ENCODE measurements at regions not wholly inside any gene's neighbourhood (a gene's known extent, or its start where the extent isn't known, plus 50 kb on each side); places are given as distances from the start of the nearest gene placed in this dataset.

GRCh38 chr4:20019310-20020015, 232.2 kb upstream of the SLIT2 start:
- no peaks in the 10 kb centered on the region for H3K27me3 ChIP-seq (replicated peaks; ENCODE audit: control insufficient read depth, insufficient read depth, low read length)
- POLR2A ChIA-PET, result no interaction called here
- intact Hi-C loops (cut with micrococcal nuclease; ENCODE audit: unreplicated experiment), result no loop called here
- no peaks in the 10 kb centered on the region for H3K4me1 Mint-ChIP-seq (ENCODE audit: low read depth, unreplicated experiment)
- no peak overlapping the region for H3K27ac Mint-ChIP-seq (ENCODE audit: unreplicated experiment)
- H3K9me3 ChIP-seq, result no peaks in the 10 kb centered on the region
- H3K9me3 Mint-ChIP-seq (ENCODE audit: unreplicated experiment), result no peaks in the 10 kb centered on the region
- CTCF ChIA-PET, result no interaction called here
- no peaks in the 10 kb centered on the region for H3K4me1 ChIP-seq
- no peak overlapping the region for H3K4me3 ChIP-seq (ENCODE audit: low read depth, low read length)
- no peak for DNase-seq
- H3K4me3 Mint-ChIP-seq (ENCODE audit: unreplicated experiment), result no peak overlapping the region
- no peaks in the 10 kb centered on the region for H3K36me3 ChIP-seq (ENCODE audit: control insufficient read depth, insufficient read depth, low read length)
- no peaks in the 10 kb centered on the region for H3K27me3 Mint-ChIP-seq (ENCODE audit: insufficient read depth, unreplicated experiment)
- BruUV-seq (replicated peaks), result no TSS peak
- no peaks in the 10 kb centered on the region for H3K36me3 Mint-ChIP-seq (ENCODE audit: insufficient read depth, unreplicated experiment)
- no peak for TF ChIP-seq CTCF (IDR thresholded peaks at IDR 0.05; ENCODE audit: insufficient read depth in 1 of 2, low read depth in 1 of 2, low read length in 1 of 2, severe bottlenecking in 1 of 2, unreplicated experiment in 1 of 2)

GRCh38 chr4:20017777-20018115, 234.0 kb upstream of the SLIT2 start:
- CTCF ChIA-PET, result no interaction called here

DNA sequence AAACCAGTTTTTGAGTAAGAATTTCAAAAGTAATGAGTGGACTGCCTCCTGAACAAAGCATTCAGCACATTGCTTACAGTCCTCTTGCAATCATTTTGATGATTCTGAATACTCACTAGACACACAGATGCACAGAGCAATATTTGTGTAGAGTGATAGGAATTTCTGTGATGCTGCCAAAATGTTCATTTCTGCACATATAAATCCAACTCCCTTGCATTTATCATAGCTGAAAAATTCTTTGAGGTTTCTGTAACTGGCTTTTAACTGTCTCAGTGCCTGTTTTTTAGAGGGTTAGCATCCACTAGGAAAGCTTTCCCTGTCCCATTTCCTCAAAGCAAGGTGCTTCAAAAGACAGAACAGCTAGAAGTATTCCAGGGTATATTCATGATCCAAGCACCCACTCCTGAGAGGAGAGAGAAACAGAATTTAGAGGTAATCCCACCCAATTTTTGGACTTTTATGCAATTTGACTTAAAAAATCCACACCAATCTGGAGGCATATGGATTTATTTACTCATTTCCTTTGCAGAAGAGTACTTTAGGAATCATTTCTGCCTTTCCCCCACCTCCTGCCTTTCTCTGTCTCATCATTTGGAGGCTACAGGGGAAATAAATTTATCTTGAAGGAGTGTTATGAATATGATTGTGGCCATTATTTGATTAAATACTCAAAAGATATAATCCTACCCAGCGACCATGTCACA, 234.5 kb upstream of the SLIT2 start:
- Mint-ChIP-seq H3K36me3 (ENCODE audit: insufficient read depth, unreplicated experiment) (no peaks in the 10 kb centered on the region), H3K27ac (ENCODE audit: unreplicated experiment) (no peak overlapping the region), H3K4me3 (ENCODE audit: unreplicated experiment) (no peak overlapping the region), H3K9me3 (ENCODE audit: unreplicated experiment) (no peaks in the 10 kb centered on the region), H3K27me3 (ENCODE audit: insufficient read depth, unreplicated experiment) (no peaks in the 10 kb centered on the region), H3K4me1 (ENCODE audit: low read depth, unreplicated experiment) (no peaks in the 10 kb centered on the region)
- DNase-seq, result no peak
- ChIA-PET POLR2A (no interaction called here), CTCF (no interaction called here)
- Histone ChIP-seq H3K4me3 (ENCODE audit: low read depth, low read length) (no peak overlapping the region), H3K4me1 (no peaks in the 10 kb centered on the region), H3K27me3 (replicated peaks; ENCODE audit: control insufficient read depth, insufficient read depth, low read length) (no peaks in the 10 kb centered on the region), H3K36me3 (ENCODE audit: control insufficient read depth, insufficient read depth, low read length) (no peaks in the 10 kb centered on the region), H3K9me3 (no peaks in the 10 kb centered on the region)
- TF ChIP-seq CTCF (IDR thresholded peaks at IDR 0.05; ENCODE audit: insufficient read depth in 1 of 2, low read depth in 1 of 2, low read length in 1 of 2, severe bottlenecking in 1 of 2, unreplicated experiment in 1 of 2), result no peak
- intact Hi-C loops (cut with micrococcal nuclease; ENCODE audit: unreplicated experiment), result no loop called here
- no TSS peak for BruUV-seq (replicated peaks)

More at GRCh38 chr4:20017777-20018115, 234.0 kb upstream of the SLIT2 start:
- Mint-ChIP-seq H3K4me3 (ENCODE audit: unreplicated experiment) (no peak overlapping the region), H3K4me1 (ENCODE audit: low read depth, unreplicated experiment) (no peaks in the 10 kb centered on the region), H3K27me3 (ENCODE audit: insufficient read depth, unreplicated experiment) (no peaks in the 10 kb centered on the region), H3K27ac (ENCODE audit: unreplicated experiment) (no peak overlapping the region), H3K9me3 (ENCODE audit: unreplicated experiment) (no peaks in the 10 kb centered on the region), H3K36me3 (ENCODE audit: insufficient read depth, unreplicated experiment) (no peaks in the 10 kb centered on the region)
- no peaks in the 10 kb centered on the region for H3K4me1 ChIP-seq
- no peak for DNase-seq
- intact Hi-C loops (cut with micrococcal nuclease; ENCODE audit: unreplicated experiment), result no loop called here
- H3K36me3 ChIP-seq (ENCODE audit: control insufficient read depth, insufficient read depth, low read length), result no peaks in the 10 kb centered on the region
- no peaks in the 10 kb centered on the region for H3K27me3 ChIP-seq (replicated peaks; ENCODE audit: control insufficient read depth, insufficient read depth, low read length)
- no peaks in the 10 kb centered on the region for H3K9me3 ChIP-seq
- POLR2A ChIA-PET, result no interaction called here
- no peak for TF ChIP-seq CTCF (IDR thresholded peaks at IDR 0.05; ENCODE audit: insufficient read depth in 1 of 2, low read depth in 1 of 2, low read length in 1 of 2, severe bottlenecking in 1 of 2, unreplicated experiment in 1 of 2)
- no peak overlapping the region for H3K4me3 ChIP-seq (ENCODE audit: low read depth, low read length)
- BruUV-seq (replicated peaks), result no TSS peak

All from Caco-2 (cell line).